HCT116 (cell line): ENCODE measurements at regions not wholly inside any gene's neighbourhood (a gene's known extent, or its start where the extent isn't known, plus 50 kb on each side); places are given as distances from the start of the nearest gene placed in this dataset.

Source experiments
- ATAC-seq: fragments of 200-7000 bp; cut with Tn5 transposase; 2 replicates; pipeline ENCODE4 v1.9.1; 2020; ENCODE audit warnings: mild to moderate bottlenecking, moderate library complexity
- BruUV-seq: library from RNA; stranded (reverse); fragments of 400-500 nt; replicated peaks from 2 replicates; lab custom pipeline; 2021; lab: Mats Ljungman, UMichigan
- CTCF ChIA-PET: fragments of 300-600 bp; sonication (Branson Sonifier 250); formaldehyde crosslinking; loops from one replicate; lab custom pipeline; 2021; ENCODE audit warnings: antibody characterized with exemption; lab: Charles Lee
- POLR2A ChIA-PET: fragments of 300-600, 350-600 bp; sonication (Branson Sonifier 250); formaldehyde crosslinking; loops from one replicate; lab custom pipeline; 2021; ENCODE audit warnings: antibody characterized with exemption; lab: Charles Lee
- RAD21 ChIA-PET, 2 experiments: fragments of 300-600 bp; sonication (Branson Sonifier 250); formaldehyde crosslinking; loops; one replicate each; lab custom pipeline; 2023; ENCODE audit warnings: low total read pairs in 2 of 2; ENCODE audit not compliant: uncharacterized antibody in 2 of 2, unreplicated experiment in 2 of 2, low non-redundant PET in 1 of 2; lab: Charles Lee
- DNase-seq: peaks from one replicate; pipeline ENCODE4 v3.0.0-alpha.2; 2010; ENCODE audit warnings: low read depth, low spot score
- H2AFZ ChIP-seq: fragments of 200-600 bp; shearing (Covaris generic), sonication (generic); 2 replicates; pipeline ENCODE4 v1.6.1; 2017; ENCODE audit warnings: low read depth, mixed run types, mixed read lengths, antibody characterized with exemption, low read length; ENCODE audit not compliant: poor library complexity, severe bottlenecking
- H3K27ac ChIP-seq: 2 replicates; pipeline ENCODE4 v1.5.1; 2012; ENCODE audit warnings: low read depth, low read length
- H3K27me3 ChIP-seq: fragments of 200-600 bp; sonication (generic); 2 replicates; pipeline ENCODE4 v1.6.1; 2016; ENCODE audit warnings: mixed run types, low read length, mixed read lengths; ENCODE audit not compliant: insufficient read depth
- H3K36me3 ChIP-seq, 2 experiments: fragments of 200-500 bp in 1 of 2; fragments of 200-600 bp in 1 of 2; sonication (Bioruptor generic) in 1 of 2; sonication (generic) in 1 of 2; 2 replicates each; pipeline versions ENCODE4 v1.5.1 to v1.6.1; 2014 to 2016; ENCODE audit warnings: low read length in 2 of 2, inconsistent platforms in 1 of 2, mixed read lengths in 1 of 2, mixed run types in 1 of 2; ENCODE audit not compliant: insufficient read depth in 2 of 2, control insufficient read depth in 1 of 2
- H3K4me1 ChIP-seq, 2 experiments: fragments of 200-600 bp in 1 of 2; sonication (generic) in 1 of 2; 2 replicates each; pipeline versions ENCODE4 v1.5.1 to v1.6.1; 2012 to 2017; ENCODE audit warnings: low read length in 2 of 2, inconsistent platforms in 1 of 2, mild to moderate bottlenecking in 1 of 2, mixed read lengths in 1 of 2, mixed run types in 1 of 2, moderate library complexity in 1 of 2; ENCODE audit not compliant: insufficient read depth in 2 of 2, control insufficient read depth in 1 of 2
- H3K4me2 ChIP-seq: fragments of 200-600 bp; sonication (generic); 2 replicates; pipeline ENCODE4 v1.6.1; 2017; ENCODE audit warnings: mixed run types, low read length, mixed read lengths
- H3K4me3 ChIP-seq, 2 experiments: fragments of 200-600 bp in 1 of 2; sonication (generic) in 1 of 2; replicated peaks in 1 of 2; 2 replicates each; pipeline ENCODE4 v1.5.1; 2011 to 2016; ENCODE audit warnings: low read length in 2 of 2, control low read depth in 1 of 2, low read depth in 1 of 2, mild to moderate bottlenecking in 1 of 2, mixed read lengths in 1 of 2, mixed run types in 1 of 2
- H3K79me2 ChIP-seq: fragments of 200-600 bp; sonication (generic); 2 replicates; pipeline ENCODE4 v1.6.1; 2017; ENCODE audit warnings: mild to moderate bottlenecking, mixed run types, low read length, moderate library complexity, mixed read lengths; ENCODE audit not compliant: insufficient read depth
- H3K9ac ChIP-seq: fragments of 200-600 bp; sonication (generic); 2 replicates; pipeline ENCODE4 v1.6.1; 2016; ENCODE audit warnings: low read length, mixed read lengths
- H3K9me2 ChIP-seq: fragments of 200-600 bp; sonication (generic), shearing (Covaris generic); 2 replicates; pipeline ENCODE4 v1.6.1; 2017; ENCODE audit warnings: mixed run types, mild to moderate bottlenecking, moderate library complexity; ENCODE audit not compliant: insufficient read depth
- H3K9me3 ChIP-seq, 2 experiments: fragments of 200-500 bp in 1 of 2; fragments of 200-600 bp in 1 of 2; sonication (Bioruptor generic) in 1 of 2; sonication (generic) in 1 of 2; 2 replicates each; pipeline ENCODE4 v1.6.1; 2014 to 2017; ENCODE audit warnings: low read length in 2 of 2, mixed read lengths in 2 of 2, inconsistent platforms in 1 of 2, low read depth in 1 of 2, mild to moderate bottlenecking in 1 of 2, mixed run types in 1 of 2, moderate library complexity in 1 of 2; ENCODE audit not compliant: control insufficient read depth in 1 of 2, insufficient read depth in 1 of 2
- H4K20me1 ChIP-seq: fragments of 200-600 bp; sonication (generic), shearing (Covaris generic); 2 replicates; pipeline ENCODE4 v1.6.1; 2017; ENCODE audit warnings: mixed run types, mild to moderate bottlenecking, moderate library complexity; ENCODE audit not compliant: insufficient read depth
- CBX3 ChIP-seq: IDR thresholded peaks from 2 replicates; pipeline ENCODE4 v1.6.1; 2012; ENCODE audit warnings: low read depth
- CEBPB ChIP-seq: IDR thresholded peaks from 2 replicates; pipeline ENCODE4 v1.6.1; 2012; ENCODE audit warnings: low read depth
- EGR1 ChIP-seq: IDR thresholded peaks from 2 replicates; pipeline ENCODE4 v1.6.1; 2012; ENCODE audit warnings: low read depth
- EZH2 ChIP-seq: fragments of 200-600 bp; sonication (generic); IDR thresholded peaks from 2 replicates; pipeline ENCODE4 v1.6.1; 2017; ENCODE audit warnings: antibody characterized with exemption, mixed run types
- EZH2phosphoT487 ChIP-seq: fragments of 200-600 bp; IDR thresholded peaks from 2 replicates; pipeline ENCODE4 v1.6.1; 2018; ENCODE audit warnings: antibody characterized with exemption, borderline replicate concordance
- FOSL1 ChIP-seq: IDR thresholded peaks from 2 replicates; pipeline ENCODE4 v1.6.1; 2012; ENCODE audit warnings: low read depth
- POLR2A ChIP-seq: IDR thresholded peaks from 2 replicates; pipeline ENCODE4 v1.7.0; 2011; ENCODE audit warnings: borderline replicate concordance; ENCODE audit not compliant: insufficient read depth, insufficient read length; ENCODE audit errors: extremely low read depth
- POLR2AphosphoS5 ChIP-seq: IDR thresholded peaks from 2 replicates; pipeline ENCODE4 v1.6.1; 2011; ENCODE audit warnings: mild to moderate bottlenecking, low read depth, low read length, moderate library complexity
- RAD21 ChIP-seq: IDR thresholded peaks from 2 replicates; pipeline ENCODE4 v1.6.1; 2012; ENCODE audit warnings: low read depth, mild to moderate bottlenecking
- SIN3A ChIP-seq: IDR thresholded peaks from 2 replicates; pipeline ENCODE4 v1.6.1; 2012; ENCODE audit warnings: low read depth
- SP1 ChIP-seq: IDR thresholded peaks from 2 replicates; pipeline ENCODE4 v1.6.1; 2012; ENCODE audit warnings: low read depth
- SRF ChIP-seq: IDR thresholded peaks from 2 replicates; pipeline ENCODE4 v1.6.1; 2012; ENCODE audit warnings: low read depth
- TCF7L2 ChIP-seq: IDR thresholded peaks from 2 replicates; pipeline ENCODE4 v1.7.0; 2011; ENCODE audit warnings: borderline replicate concordance, inconsistent platforms; ENCODE audit not compliant: insufficient read depth, insufficient read length; ENCODE audit errors: extremely low read depth
- YY1 ChIP-seq: IDR thresholded peaks from 2 replicates; pipeline ENCODE4 v1.6.1; 2011; ENCODE audit warnings: low read length, low read depth, moderate library complexity, mild to moderate bottlenecking; ENCODE audit not compliant: insufficient replicate concordance; ENCODE audit errors: extremely low read depth
- ZNF274 ChIP-seq: fragments of 200-500 bp; sonication (Bioruptor generic); IDR thresholded peaks from 2 replicates; pipeline ENCODE4 v1.6.1; 2014; ENCODE audit warnings: mild to moderate bottlenecking, low read depth, low read length, inconsistent platforms
- intact Hi-C: fragments of 100-400 bp; cut with micrococcal nuclease; formaldehyde crosslinking; loops from 2 replicates; pipeline ENCODE4 v1.10.0; 2022
- TF ChIP-seq, protein P1 (sequence below): IDR thresholded peaks from 2 replicates; pipeline ENCODE4 v1.6.1; 2012
- TF ChIP-seq, protein P2 (sequence below): IDR thresholded peaks from 2 replicates; pipeline ENCODE4 v1.6.1; 2012
- TF ChIP-seq, protein P3 (sequence below), 3 experiments: fragments of 200-600 bp in 1 of 3; sonication (generic) in 1 of 3; IDR thresholded peaks in 2 of 3; conservative IDR thresholded peaks in 1 of 3; 2 replicates each; pipeline ENCODE4 v1.5.1; 2012 to 2017; ENCODE audit warnings: low read depth in 2 of 3, low read length in 2 of 3, antibody characterized with exemption in 1 of 3, borderline replicate concordance in 1 of 3, control low read depth in 1 of 3, mild to moderate bottlenecking in 1 of 3, mixed read lengths in 1 of 3, mixed run types in 1 of 3, moderate library complexity in 1 of 3; ENCODE audit not compliant: insufficient read depth in 1 of 3
- TF ChIP-seq, protein P4 (sequence below): IDR thresholded peaks from 2 replicates; pipeline ENCODE4 v1.6.1; 2011; ENCODE audit warnings: mild to moderate bottlenecking, low read length, moderate library complexity; ENCODE audit not compliant: insufficient replicate concordance; ENCODE audit errors: extremely low read depth

- Histone ChIP-seq H3K27me3 (no peaks in the 10 kb centered on the region), H2AFZ (no peak overlapping the region), H3K4me1 (no peaks in the 10 kb centered on the region), H4K20me1 (no peaks in the 10 kb centered on the region), H3K27ac (no peak overlapping the region), H3K9me3 (no peaks in the 10 kb centered on the region), H3K79me2 (no peaks in the 10 kb centered on the region), H3K4me2 (no peak overlapping the region), H3K4me3 (no peak overlapping the region), H3K9ac (no peak overlapping the region), H3K36me3 (no peaks in the 10 kb centered on the region), H3K9me2 (no peaks in the 10 kb centered on the region)
- ChIA-PET RAD21 (no interaction called here), POLR2A (no interaction called here), CTCF (no interaction called here)
- intact Hi-C loops, result no loop called here
- ATAC-seq, result no peak
- BruUV-seq, result no TSS peak
- no peak for TF ChIP-seq CBX3
- DNase-seq, result no peak
These were observed 170.5 kb downstream of the CASP12 start for GRCh38 chr11:104727768-104728167.

- Histone ChIP-seq H3K9me2 (no peaks in the 10 kb centered on the region), H3K4me3 (no peak overlapping the region), H3K79me2 (no peaks in the 10 kb centered on the region), H2AFZ (no peak overlapping the region), H3K4me1 (no peaks in the 10 kb centered on the region), H4K20me1 (no peaks in the 10 kb centered on the region), H3K9me3 (no peaks in the 10 kb centered on the region), H3K27ac (no peak overlapping the region), H3K9ac (no peak overlapping the region), H3K4me2 (no peak overlapping the region), H3K27me3 (no peaks in the 10 kb centered on the region), H3K36me3 (no peaks in the 10 kb centered on the region)
- intact Hi-C loops, result no loop called here
- ATAC-seq (no peak), DNase-seq (no peak)
- POLR2A ChIA-PET, result no interaction called here
- RAD21 ChIA-PET, result no interaction called here
- TF ChIP-seq, protein P1, sequence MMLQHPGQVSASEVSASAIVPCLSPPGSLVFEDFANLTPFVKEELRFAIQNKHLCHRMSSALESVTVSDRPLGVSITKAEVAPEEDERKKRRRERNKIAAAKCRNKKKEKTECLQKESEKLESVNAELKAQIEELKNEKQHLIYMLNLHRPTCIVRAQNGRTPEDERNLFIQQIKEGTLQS, result no peak
- no peak for TF ChIP-seq RAD21
- no peak for TF ChIP-seq EZH2phosphoT487
- no peak for TF ChIP-seq POLR2A
- TF ChIP-seq SRF, result no peak
- no peak for TF ChIP-seq POLR2AphosphoS5
- no peak for TF ChIP-seq SIN3A
- TF ChIP-seq, protein P2, sequence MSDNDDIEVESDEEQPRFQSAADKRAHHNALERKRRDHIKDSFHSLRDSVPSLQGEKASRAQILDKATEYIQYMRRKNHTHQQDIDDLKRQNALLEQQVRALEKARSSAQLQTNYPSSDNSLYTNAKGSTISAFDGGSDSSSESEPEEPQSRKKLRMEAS, result no peak
- TF ChIP-seq YY1, result no peak
- no peak for TF ChIP-seq FOSL1
- no peak for TF ChIP-seq ZNF274
- no peak for TF ChIP-seq CEBPB
- no peak for TF ChIP-seq EZH2
- TF ChIP-seq EGR1, result no peak
- TF ChIP-seq, protein P3, sequence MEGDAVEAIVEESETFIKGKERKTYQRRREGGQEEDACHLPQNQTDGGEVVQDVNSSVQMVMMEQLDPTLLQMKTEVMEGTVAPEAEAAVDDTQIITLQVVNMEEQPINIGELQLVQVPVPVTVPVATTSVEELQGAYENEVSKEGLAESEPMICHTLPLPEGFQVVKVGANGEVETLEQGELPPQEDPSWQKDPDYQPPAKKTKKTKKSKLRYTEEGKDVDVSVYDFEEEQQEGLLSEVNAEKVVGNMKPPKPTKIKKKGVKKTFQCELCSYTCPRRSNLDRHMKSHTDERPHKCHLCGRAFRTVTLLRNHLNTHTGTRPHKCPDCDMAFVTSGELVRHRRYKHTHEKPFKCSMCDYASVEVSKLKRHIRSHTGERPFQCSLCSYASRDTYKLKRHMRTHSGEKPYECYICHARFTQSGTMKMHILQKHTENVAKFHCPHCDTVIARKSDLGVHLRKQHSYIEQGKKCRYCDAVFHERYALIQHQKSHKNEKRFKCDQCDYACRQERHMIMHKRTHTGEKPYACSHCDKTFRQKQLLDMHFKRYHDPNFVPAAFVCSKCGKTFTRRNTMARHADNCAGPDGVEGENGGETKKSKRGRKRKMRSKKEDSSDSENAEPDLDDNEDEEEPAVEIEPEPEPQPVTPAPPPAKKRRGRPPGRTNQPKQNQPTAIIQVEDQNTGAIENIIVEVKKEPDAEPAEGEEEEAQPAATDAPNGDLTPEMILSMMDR (IDR thresholded peaks at IDR 0.05 in 2 of 3, conservative IDR thresholded peaks at IDR 0.05 in 1 of 3; ENCODE audit: borderline replicate concordance in 1 of 3, insufficient read depth in 1 of 3, low read depth in 2 of 3, low read length in 2 of 3), result no peak
- TF ChIP-seq TCF7L2, result no peak
- TF ChIP-seq, protein P4, sequence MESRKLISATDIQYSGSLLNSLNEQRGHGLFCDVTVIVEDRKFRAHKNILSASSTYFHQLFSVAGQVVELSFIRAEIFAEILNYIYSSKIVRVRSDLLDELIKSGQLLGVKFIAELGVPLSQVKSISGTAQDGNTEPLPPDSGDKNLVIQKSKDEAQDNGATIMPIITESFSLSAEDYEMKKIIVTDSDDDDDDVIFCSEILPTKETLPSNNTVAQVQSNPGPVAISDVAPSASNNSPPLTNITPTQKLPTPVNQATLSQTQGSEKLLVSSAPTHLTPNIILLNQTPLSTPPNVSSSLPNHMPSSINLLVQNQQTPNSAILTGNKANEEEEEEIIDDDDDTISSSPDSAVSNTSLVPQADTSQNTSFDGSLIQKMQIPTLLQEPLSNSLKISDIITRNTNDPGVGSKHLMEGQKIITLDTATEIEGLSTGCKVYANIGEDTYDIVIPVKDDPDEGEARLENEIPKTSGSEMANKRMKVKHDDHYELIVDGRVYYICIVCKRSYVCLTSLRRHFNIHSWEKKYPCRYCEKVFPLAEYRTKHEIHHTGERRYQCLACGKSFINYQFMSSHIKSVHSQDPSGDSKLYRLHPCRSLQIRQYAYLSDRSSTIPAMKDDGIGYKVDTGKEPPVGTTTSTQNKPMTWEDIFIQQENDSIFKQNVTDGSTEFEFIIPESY, result no peak
- no peak for TF ChIP-seq CBX3
- no peak for TF ChIP-seq SP1
- BruUV-seq, result no TSS peak
- CTCF ChIA-PET, result no interaction called here
These were observed 171.2 kb downstream of the CASP12 start for GRCh38 chr11:104727095-104727494.
